HG03378 (cell line): ENCODE measurements at regions not wholly inside any gene's neighbourhood (a gene's known extent, or its start where the extent isn't known, plus 50 kb on each side); places are given as distances from the start of the nearest gene placed in this dataset.
"Not testable (repeated sequence)": the region's sequence is repeated elsewhere in the genome, so short reads cannot be mapped to it uniquely, and the experiment has no call there.

Source experiments
- ATAC-seq: cut with Tn5 transposase; IDR thresholded peaks from one replicate; pipeline ENCODE4 v1.9.1; 2021; ENCODE audit warnings: mild to moderate bottlenecking, moderate library complexity; ENCODE audit not compliant: unreplicated experiment

- ATAC-seq = no peak
These were observed 1026.1 kb upstream of the MIR17HG start for GRCh38 chr13:90321281-90321931.

GRCh38 chr13:90329641-90330040 lies 1017.8 kb upstream of the MIR17HG start:
- no peak for ATAC-seq

DNA sequence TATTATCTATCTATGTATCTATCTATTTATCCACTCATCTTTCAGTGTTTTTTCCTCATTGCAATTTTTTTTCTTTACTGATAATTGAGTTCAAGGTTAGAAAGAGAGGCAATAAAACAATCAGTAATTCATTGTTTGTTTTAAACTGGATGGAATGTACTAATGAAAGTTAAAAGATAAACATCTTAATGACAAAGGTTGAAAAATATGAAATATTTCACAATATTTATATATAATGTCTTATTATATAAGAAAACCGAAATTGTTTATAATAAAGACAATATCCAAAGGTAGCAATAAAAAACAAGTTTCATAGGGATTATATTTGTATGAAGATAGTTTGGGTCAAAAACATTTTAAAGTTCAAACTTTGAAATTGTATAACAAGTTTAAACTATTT lies 1015.5 kb upstream of the MIR17HG start:
- ATAC-seq = no peak

DNA sequence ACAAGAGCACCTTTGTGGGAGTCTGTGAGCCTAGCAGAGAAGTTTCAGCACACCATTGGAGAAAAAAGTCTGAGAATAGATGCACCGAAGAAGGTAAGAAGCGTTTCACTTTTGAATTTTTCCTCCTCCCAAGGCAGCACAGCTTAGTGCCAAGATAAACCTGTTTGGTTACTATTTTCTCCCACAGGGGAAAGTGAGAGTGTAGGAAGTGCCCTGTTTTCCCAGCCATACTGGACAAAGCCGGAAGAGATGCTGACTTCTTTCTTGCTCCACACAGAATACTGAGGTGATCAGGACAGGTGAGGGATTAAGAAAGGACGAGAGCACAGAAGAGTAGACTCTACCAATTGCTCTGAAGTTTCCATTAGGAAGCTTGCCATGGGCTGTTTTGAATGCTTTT lies 1011.0 kb upstream of the MIR17HG start:
- no peak for ATAC-seq

DNA sequence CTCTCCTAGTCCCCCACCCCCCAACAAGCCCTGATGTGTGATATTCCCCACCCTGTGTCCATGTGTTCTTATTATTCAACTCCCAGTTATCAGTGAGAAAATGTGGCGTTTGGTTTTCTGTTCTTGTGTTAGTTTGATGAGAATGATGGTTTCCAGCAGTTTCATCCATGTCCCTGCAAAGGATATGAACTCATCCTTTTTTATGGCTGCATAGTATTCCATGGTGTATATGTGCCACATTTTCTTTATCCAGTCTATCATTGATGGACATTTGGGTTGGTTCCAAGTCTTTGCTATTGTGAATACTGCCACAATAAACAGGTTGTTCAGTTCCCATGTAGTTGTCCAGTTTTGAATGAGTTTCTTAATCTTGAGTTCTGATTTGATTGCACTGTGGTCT lies 1006.1 kb upstream of the MIR17HG start:
- not testable (repeated sequence) for ATAC-seq

- not testable (repeated sequence) for ATAC-seq
These were observed 998.9 kb upstream of the MIR17HG start for GRCh38 chr13:90348477-90349136.

GRCh38 chr13:90352763-90353162 lies 994.7 kb upstream of the MIR17HG start:
- no peak for ATAC-seq

GRCh38 chr13:90355162-90355751 lies 992.2 kb upstream of the MIR17HG start:
- no peak for ATAC-seq

DNA sequence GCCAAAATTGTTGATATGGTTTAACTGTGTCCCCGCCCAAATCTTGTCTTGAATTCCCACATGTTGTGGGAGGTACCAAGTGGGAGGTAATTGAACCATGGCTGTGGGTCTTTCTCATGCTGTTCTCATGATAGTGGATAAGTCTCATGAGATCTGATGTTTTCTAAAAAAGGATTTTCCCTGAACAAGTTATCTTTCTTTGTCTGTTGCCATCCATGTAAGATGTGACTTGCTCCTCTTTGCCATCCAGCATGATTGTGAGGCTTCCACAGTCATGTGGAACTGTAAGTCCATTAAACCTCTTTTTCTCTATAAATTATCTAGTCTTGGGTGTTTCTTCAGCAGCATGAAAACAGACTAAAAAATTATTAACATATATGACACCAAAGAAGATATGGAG lies 986.7 kb upstream of the MIR17HG start:
- no peak for ATAC-seq

GRCh38 chr13:90362707-90363106 lies 984.8 kb upstream of the MIR17HG start:
- ATAC-seq = no peak

DNA sequence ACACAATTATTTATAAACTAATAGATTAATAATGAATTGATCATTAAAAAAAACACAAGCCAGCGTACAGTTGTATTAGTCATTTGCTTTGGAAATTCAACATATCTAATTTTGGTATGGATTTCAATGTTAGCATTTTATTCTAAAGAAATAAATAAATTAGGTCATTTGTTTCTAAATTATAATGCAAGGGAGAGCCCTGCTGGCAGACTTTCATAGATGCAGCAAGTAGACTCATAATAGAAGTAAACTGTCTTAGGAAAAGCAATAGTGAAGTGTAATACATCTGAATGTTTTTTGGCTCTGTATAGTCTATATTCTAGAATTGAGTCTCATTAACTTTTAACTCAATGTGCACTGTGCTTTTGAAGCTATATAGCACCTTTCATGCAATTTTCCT lies 982.4 kb upstream of the MIR17HG start:
- ATAC-seq = no peak

- ATAC-seq = no peak
These were observed 973.3 kb upstream of the MIR17HG start for GRCh38 chr13:90374168-90374567.

- ATAC-seq = no peak
These were observed 971.6 kb upstream of the MIR17HG start for GRCh38 chr13:90375851-90376250.

DNA sequence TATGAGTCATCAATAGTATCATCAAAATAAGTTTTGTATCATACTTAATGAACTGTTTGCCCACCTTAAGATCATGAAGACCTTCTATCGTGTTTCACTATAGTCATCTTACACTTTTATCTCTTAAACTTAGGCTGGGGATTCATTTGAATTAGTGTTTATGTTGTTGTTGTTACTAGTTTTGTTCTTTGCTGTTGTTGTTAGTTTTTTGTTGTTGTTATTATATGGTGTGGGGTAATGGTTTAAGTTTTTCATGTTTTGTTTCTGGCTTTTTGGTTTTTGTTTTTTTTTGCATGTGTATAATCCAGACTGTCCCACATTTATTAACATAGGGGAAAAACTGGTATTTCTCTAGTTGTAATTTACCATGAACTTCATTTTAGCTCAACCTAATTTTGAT lies 965.1 kb upstream of the MIR17HG start:
- ATAC-seq = no peak

DNA sequence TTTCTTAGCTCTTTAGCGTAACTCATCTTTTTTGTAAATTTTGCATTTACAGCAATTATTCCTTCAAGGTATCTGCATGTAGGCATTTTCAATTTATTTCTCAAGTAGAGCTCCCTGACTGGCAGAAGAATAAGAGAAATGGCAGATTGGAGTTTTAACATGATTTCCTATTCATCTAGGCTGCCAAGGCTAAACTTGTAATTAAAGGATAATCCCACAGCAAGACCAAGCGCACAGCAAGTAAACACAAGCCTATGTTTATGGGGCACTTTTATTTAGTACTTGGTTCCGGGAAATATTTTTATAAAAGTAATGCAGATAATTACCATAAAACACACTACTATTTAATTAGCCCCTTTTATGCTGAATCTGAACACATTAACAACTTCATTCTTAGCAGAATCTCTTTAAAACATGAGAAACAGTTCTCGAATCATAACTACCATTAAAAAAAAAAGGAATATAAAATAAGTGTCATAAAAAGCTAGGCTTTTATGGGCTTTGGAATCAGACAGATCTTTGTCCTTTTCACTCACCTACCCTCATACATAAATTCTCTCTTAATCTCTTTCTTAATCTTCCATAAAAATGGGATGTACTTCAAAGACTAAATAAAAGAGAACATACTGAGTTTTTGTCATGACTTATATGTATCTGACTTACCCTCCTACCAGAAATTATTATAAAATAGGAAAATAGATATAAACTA lies 961.6 kb upstream of the MIR17HG start:
- no peak for ATAC-seq

GRCh38 chr13:90388887-90389452 lies 958.5 kb upstream of the MIR17HG start:
- no peak for ATAC-seq

- no peak for ATAC-seq
These were observed 958.0 kb upstream of the MIR17HG start for GRCh38 chr13:90389537-90389936.

GRCh38 chr13:90393408-90393807 lies 954.1 kb upstream of the MIR17HG start:
- ATAC-seq = no peak

- ATAC-seq = no peak
These were observed 952.1 kb upstream of the MIR17HG start for GRCh38 chr13:90395348-90395747.

GRCh38 chr13:90395846-90396245 lies 951.6 kb upstream of the MIR17HG start:
- ATAC-seq = no peak

DNA sequence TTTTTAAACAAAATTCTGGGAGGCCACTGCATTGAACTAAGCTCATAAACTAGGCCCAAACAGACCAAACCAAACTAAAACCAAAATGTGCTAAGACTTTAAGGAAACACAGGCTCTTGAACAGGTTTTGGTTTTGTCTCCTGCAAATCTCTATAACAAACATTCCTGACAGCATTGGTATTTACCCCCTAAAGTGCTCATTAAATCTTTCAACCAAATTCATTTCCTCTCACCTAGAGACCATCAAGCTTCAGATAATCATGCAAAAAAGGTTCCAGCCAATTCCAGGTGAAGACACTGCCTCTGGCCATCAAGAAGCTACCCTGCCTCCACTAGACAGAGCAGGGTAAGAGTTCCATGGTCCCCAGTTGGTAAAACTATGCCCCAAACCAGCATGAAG lies 951.2 kb upstream of the MIR17HG start:
- ATAC-seq = no peak
